ENCODE measurements at regions not wholly inside any gene's neighbourhood (a gene's known extent, or its start where the extent isn't known, plus 50 kb on each side); places are given as distances from the start of the nearest gene placed in this dataset.
"Not testable (repeated sequence)": the region's sequence is repeated elsewhere in the genome, so short reads cannot be mapped to it uniquely, and the experiment has no call there.

DNA sequence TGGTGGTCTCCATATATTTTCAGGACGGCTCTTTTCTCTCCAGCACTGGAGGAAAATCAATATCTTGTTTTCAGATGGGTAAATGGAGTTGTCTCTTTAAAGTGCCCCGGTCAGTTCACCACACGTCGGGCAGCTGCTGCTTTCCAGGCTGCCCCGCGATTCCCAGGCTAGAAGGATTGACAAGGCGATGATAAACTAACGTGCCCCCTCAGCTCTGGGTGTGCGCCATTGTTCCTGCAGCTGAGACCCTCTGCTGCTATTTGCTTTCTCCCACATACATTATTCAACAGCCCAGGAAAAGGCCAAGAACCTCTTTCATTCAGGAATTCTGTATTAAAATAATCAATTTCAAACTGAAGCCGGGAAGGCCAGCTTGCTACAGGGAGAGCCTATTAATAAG, 254.5 kb downstream of the SOX3 start:
- Histone ChIP-seq H3K36me3 (ENCODE audit: control insufficient read depth, insufficient read depth, low read length) (no peaks in the 10 kb centered on the region), H3K27me3 (ENCODE audit: control insufficient read depth, insufficient read depth, low read length) (no peaks in the 10 kb centered on the region), H3K27ac (ENCODE audit: low read length) (no peak overlapping the region), H3K4me1 (ENCODE audit: control insufficient read depth, insufficient read depth, low read length) (no peaks in the 10 kb centered on the region), H3K4me3 (ENCODE audit: low read length) (no peak overlapping the region), H3K9me3 (ENCODE audit: control insufficient read depth, insufficient read depth, low read length) (no peaks in the 10 kb centered on the region)
- H3K4me3 Mint-ChIP-seq: no peak overlapping the region
- H3K4me1 Mint-ChIP-seq: no peaks in the 10 kb centered on the region
- intact Hi-C loops (cut with micrococcal nuclease): no loop called here
- no peak overlapping the region for H3K27ac Mint-ChIP-seq
- peaks cover 0 to 2% of the 10 kb centered on the region in 2 donors for H3K9me3 Mint-ChIP-seq
- no peaks in the 10 kb centered on the region for H3K36me3 Mint-ChIP-seq
- DNase-seq (no peak), ATAC-seq (no peak)
- peaks cover 0 to 12% of the 10 kb centered on the region in 2 donors for H3K27me3 Mint-ChIP-seq (ENCODE audit: low read depth in 2 of 2)
- TF ChIP-seq, protein P1, sequence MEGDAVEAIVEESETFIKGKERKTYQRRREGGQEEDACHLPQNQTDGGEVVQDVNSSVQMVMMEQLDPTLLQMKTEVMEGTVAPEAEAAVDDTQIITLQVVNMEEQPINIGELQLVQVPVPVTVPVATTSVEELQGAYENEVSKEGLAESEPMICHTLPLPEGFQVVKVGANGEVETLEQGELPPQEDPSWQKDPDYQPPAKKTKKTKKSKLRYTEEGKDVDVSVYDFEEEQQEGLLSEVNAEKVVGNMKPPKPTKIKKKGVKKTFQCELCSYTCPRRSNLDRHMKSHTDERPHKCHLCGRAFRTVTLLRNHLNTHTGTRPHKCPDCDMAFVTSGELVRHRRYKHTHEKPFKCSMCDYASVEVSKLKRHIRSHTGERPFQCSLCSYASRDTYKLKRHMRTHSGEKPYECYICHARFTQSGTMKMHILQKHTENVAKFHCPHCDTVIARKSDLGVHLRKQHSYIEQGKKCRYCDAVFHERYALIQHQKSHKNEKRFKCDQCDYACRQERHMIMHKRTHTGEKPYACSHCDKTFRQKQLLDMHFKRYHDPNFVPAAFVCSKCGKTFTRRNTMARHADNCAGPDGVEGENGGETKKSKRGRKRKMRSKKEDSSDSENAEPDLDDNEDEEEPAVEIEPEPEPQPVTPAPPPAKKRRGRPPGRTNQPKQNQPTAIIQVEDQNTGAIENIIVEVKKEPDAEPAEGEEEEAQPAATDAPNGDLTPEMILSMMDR (IDR thresholded peaks at IDR 0.05): no peak
- WGBS (ENCODE audit: insufficient coverage): 64% methylated on average over 9 of the region's 10 CpGs

DNA sequence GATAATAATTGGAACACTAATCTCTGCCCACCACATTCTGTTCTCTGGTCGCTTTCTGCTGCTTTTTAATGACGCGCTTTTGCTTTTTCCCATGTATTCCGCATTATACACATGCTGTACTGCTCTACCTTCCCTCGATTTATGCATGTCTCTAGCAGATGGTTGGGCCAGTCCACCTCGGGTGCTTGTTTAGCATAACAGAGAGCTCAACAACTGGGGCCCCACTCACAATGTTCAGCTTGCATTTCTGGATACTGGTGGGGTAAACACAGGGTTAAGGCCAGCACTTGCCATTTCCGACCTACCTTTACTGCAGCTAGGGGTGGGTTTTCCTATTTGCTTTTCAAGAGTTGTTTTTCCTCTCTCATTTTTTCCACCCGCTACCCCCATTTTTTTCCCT, 255.8 kb downstream of the SOX3 start:
- Histone ChIP-seq H3K9me3 (ENCODE audit: control insufficient read depth, insufficient read depth, low read length) (no peaks in the 10 kb centered on the region), H3K27me3 (ENCODE audit: control insufficient read depth, insufficient read depth, low read length) (no peaks in the 10 kb centered on the region), H3K4me1 (ENCODE audit: control insufficient read depth, insufficient read depth, low read length) (no peaks in the 10 kb centered on the region), H3K4me3 (ENCODE audit: low read length) (no peak overlapping the region), H3K36me3 (ENCODE audit: control insufficient read depth, insufficient read depth, low read length) (no peaks in the 10 kb centered on the region), H3K27ac (ENCODE audit: low read length) (no peak overlapping the region)
- peaks cover 0 to 17% of the 10 kb centered on the region in 2 donors for H3K27me3 Mint-ChIP-seq (ENCODE audit: low read depth in 2 of 2)
- intact Hi-C loops (cut with micrococcal nuclease): no loop called here
- H3K36me3 Mint-ChIP-seq: no peaks in the 10 kb centered on the region
- no peak for DNase-seq
- peaks cover 0 to 2% of the 10 kb centered on the region in 2 donors for H3K9me3 Mint-ChIP-seq
- H3K4me3 Mint-ChIP-seq: no peak overlapping the region
- no peak overlapping the region for H3K27ac Mint-ChIP-seq
- H3K4me1 Mint-ChIP-seq: no peaks in the 10 kb centered on the region
- 63% methylated on average over 6 of the region's 8 CpGs for WGBS (ENCODE audit: insufficient coverage)
- TF ChIP-seq, protein P1 (IDR thresholded peaks at IDR 0.05): no peak
- ATAC-seq: no peak

DNA sequence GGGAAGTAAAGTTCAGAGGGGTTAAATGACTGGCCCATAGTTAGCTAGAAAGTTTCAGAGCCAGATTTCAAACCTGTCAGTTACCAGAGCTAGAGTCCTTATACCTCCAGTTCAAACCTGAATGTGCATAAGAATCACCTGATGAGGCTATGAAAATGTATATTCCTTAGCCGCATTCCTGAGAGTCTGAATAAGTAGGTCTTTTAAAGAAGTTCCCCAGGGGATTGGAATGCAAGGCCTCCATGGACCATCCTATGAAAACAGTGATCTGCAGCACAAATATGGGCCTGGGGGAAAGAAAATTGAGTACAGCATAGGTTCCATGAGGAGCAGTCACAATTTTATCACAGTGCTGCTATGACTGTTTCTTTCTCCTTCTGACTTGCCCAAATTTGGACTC, 263.9 kb upstream of the CXorf66 start:
- Histone ChIP-seq H3K27ac (ENCODE audit: low read length) (no peak overlapping the region), H3K36me3 (ENCODE audit: control insufficient read depth, insufficient read depth, low read length) (no peaks in the 10 kb centered on the region), H3K9me3 (ENCODE audit: control insufficient read depth, insufficient read depth, low read length) (no peaks in the 10 kb centered on the region), H3K4me3 (ENCODE audit: low read length) (no peak overlapping the region), H3K4me1 (ENCODE audit: control insufficient read depth, insufficient read depth, low read length) (no peaks in the 10 kb centered on the region), H3K27me3 (ENCODE audit: control insufficient read depth, insufficient read depth, low read length) (no peaks in the 10 kb centered on the region)
- Mint-ChIP-seq H3K9me3 (peaks cover 0 to 2% of the 10 kb centered on the region in 2 donors), H3K36me3 (no peaks in the 10 kb centered on the region), H3K27ac (no peak overlapping the region), H3K4me3 (no peak overlapping the region), H3K27me3 (ENCODE audit: low read depth in 2 of 2) (no peaks in the 10 kb centered on the region), H3K4me1 (no peaks in the 10 kb centered on the region)
- intact Hi-C loops (cut with micrococcal nuclease): no loop called here
- TF ChIP-seq, protein P1 (IDR thresholded peaks at IDR 0.05): no peak
- no peak for ATAC-seq
- WGBS (ENCODE audit: insufficient coverage): 20% methylated on average over 1 of the region's 1 CpG
- DNase-seq: no peak

DNA sequence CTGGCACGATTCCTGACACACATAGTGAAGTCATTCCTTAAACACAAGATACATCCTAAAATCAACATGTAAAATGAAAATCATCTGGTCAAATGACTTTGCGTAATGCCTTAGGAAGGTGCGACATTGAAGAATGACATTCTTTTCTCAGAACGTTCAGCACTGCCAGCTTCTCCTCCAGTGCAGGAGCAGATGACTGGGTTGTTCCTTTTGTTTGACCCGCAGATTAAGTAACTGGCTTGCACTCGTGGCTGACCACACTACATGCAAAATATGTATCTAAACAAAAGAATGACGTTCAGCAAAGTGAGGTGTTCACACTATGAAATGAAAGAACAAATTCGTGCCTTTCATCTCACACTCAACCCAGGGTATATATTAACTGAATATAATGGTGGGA, 260.7 kb upstream of the CXorf66 start:
- H3K36me3 Mint-ChIP-seq; H3K4me3 ChIP-seq (ENCODE audit: low read length); H3K9me3 ChIP-seq (ENCODE audit: control insufficient read depth, insufficient read depth, low read length); H3K27ac ChIP-seq (ENCODE audit: low read length); H3K4me1 Mint-ChIP-seq; H3K27me3 ChIP-seq (ENCODE audit: control insufficient read depth, insufficient read depth, low read length); H3K36me3 ChIP-seq (ENCODE audit: control insufficient read depth, insufficient read depth, low read length); H3K4me3 Mint-ChIP-seq; DNase-seq; H3K27ac Mint-ChIP-seq; H3K27me3 Mint-ChIP-seq (ENCODE audit: low read depth in 2 of 2); H3K9me3 Mint-ChIP-seq; ATAC-seq; H3K4me1 ChIP-seq (ENCODE audit: control insufficient read depth, insufficient read depth, low read length); intact Hi-C loops (cut with micrococcal nuclease): not testable (repeated sequence)
- WGBS (ENCODE audit: insufficient coverage): 40% methylated on average over 2 of the region's 8 CpGs

DNA sequence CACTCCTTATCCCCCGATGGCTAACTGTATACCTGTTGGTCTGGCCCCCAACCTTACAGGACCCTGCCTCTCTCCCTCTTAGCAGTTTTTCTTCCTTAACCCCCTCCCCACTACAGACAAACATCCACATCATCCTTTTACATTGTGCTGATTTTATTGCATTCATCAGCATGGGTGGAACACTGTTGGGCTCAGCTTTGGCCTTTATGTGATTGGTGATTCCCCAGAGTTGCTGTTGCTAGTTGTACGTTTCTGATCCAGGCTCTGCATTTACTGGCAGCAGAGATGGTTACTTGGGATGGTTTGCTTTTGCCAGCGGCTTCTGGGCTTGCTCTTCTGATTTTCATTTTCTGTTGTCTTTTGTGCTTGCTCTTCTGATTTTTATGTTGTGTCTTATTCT, 250.6 kb upstream of the CXorf66 start:
- H3K4me1 Mint-ChIP-seq; H3K27ac Mint-ChIP-seq; H3K36me3 ChIP-seq (ENCODE audit: control insufficient read depth, insufficient read depth, low read length); H3K27me3 Mint-ChIP-seq (ENCODE audit: low read depth in 2 of 2); H3K9me3 ChIP-seq (ENCODE audit: control insufficient read depth, insufficient read depth, low read length); H3K27ac ChIP-seq (ENCODE audit: low read length); ATAC-seq; DNase-seq; H3K27me3 ChIP-seq (ENCODE audit: control insufficient read depth, insufficient read depth, low read length); H3K4me3 ChIP-seq (ENCODE audit: low read length); H3K9me3 Mint-ChIP-seq; intact Hi-C loops (cut with micrococcal nuclease); H3K4me1 ChIP-seq (ENCODE audit: control insufficient read depth, insufficient read depth, low read length); H3K36me3 Mint-ChIP-seq; H3K4me3 Mint-ChIP-seq: not testable (repeated sequence)
- WGBS (ENCODE audit: insufficient coverage): no CpG with 5 or more reads among the region's 3 CpGs

DNA sequence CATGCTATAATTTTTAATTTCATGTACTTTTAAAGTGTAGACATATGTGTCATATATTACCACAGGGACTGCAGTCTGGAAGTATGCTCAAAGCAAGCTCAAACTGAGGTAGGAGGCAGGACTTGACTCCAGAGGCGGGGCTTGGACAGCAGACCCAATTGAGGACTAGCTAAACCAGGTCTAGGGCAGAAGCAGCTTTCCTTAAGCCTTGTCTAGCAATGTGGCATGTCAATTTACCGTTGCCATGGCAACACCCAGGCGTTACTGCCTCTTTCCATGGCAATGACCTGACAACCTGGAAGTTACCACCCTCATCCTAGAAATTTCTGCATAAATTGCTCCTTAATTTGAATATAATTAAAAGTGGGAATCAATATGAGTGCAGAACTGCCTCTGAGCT, 249.2 kb upstream of the CXorf66 start:
- H3K9me3 Mint-ChIP-seq; H3K27me3 ChIP-seq (ENCODE audit: control insufficient read depth, insufficient read depth, low read length); H3K36me3 Mint-ChIP-seq; H3K4me3 Mint-ChIP-seq; H3K27ac ChIP-seq (ENCODE audit: low read length); H3K27me3 Mint-ChIP-seq (ENCODE audit: low read depth in 2 of 2); H3K36me3 ChIP-seq (ENCODE audit: control insufficient read depth, insufficient read depth, low read length); intact Hi-C loops (cut with micrococcal nuclease); H3K27ac Mint-ChIP-seq; DNase-seq; H3K9me3 ChIP-seq (ENCODE audit: control insufficient read depth, insufficient read depth, low read length); H3K4me1 ChIP-seq (ENCODE audit: control insufficient read depth, insufficient read depth, low read length); ATAC-seq; H3K4me1 Mint-ChIP-seq; H3K4me3 ChIP-seq (ENCODE audit: low read length): not testable (repeated sequence)
- 50% methylated on average over 2 of the region's 3 CpGs for WGBS (ENCODE audit: insufficient coverage)
